HCT116 (cell line): ENCODE measurements at regions not wholly inside any gene's neighbourhood (a gene's known extent, or its start where the extent isn't known, plus 50 kb on each side); places are given as distances from the start of the nearest gene placed in this dataset.

Source experiments
- ATF3 ChIP-seq: IDR thresholded peaks from 2 replicates; pipeline ENCODE4 v1.6.1; 2012
- CBX3 ChIP-seq: IDR thresholded peaks from 2 replicates; pipeline ENCODE4 v1.6.1; 2012; ENCODE audit warnings: low read depth
- CEBPB ChIP-seq: IDR thresholded peaks from 2 replicates; pipeline ENCODE4 v1.6.1; 2012; ENCODE audit warnings: low read depth
- CTCF ChIP-seq, 3 experiments: fragments of 200-600 bp in 1 of 3; sonication (generic) in 1 of 3; IDR thresholded peaks in 2 of 3; conservative IDR thresholded peaks in 1 of 3; 2 replicates each; pipeline ENCODE4 v1.5.1; 2012 to 2017; ENCODE audit warnings: low read depth in 2 of 3, low read length in 2 of 3, antibody characterized with exemption in 1 of 3, borderline replicate concordance in 1 of 3, control low read depth in 1 of 3, mild to moderate bottlenecking in 1 of 3, mixed read lengths in 1 of 3, mixed run types in 1 of 3, moderate library complexity in 1 of 3; ENCODE audit not compliant: insufficient read depth in 1 of 3
- EGR1 ChIP-seq: IDR thresholded peaks from 2 replicates; pipeline ENCODE4 v1.6.1; 2012; ENCODE audit warnings: low read depth
- EZH2 ChIP-seq: fragments of 200-600 bp; sonication (generic); IDR thresholded peaks from 2 replicates; pipeline ENCODE4 v1.6.1; 2017; ENCODE audit warnings: antibody characterized with exemption, mixed run types
- POLR2A ChIP-seq: IDR thresholded peaks from 2 replicates; pipeline ENCODE4 v1.7.0; 2011; ENCODE audit warnings: borderline replicate concordance; ENCODE audit not compliant: insufficient read depth, insufficient read length; ENCODE audit errors: extremely low read depth
- POLR2AphosphoS5 ChIP-seq: IDR thresholded peaks from 2 replicates; pipeline ENCODE4 v1.6.1; 2011; ENCODE audit warnings: mild to moderate bottlenecking, low read depth, low read length, moderate library complexity
- SIN3A ChIP-seq: IDR thresholded peaks from 2 replicates; pipeline ENCODE4 v1.6.1; 2012; ENCODE audit warnings: low read depth
- TCF7L2 ChIP-seq: IDR thresholded peaks from 2 replicates; pipeline ENCODE4 v1.7.0; 2011; ENCODE audit warnings: borderline replicate concordance, inconsistent platforms; ENCODE audit not compliant: insufficient read depth, insufficient read length; ENCODE audit errors: extremely low read depth
- YY1 ChIP-seq: IDR thresholded peaks from 2 replicates; pipeline ENCODE4 v1.6.1; 2011; ENCODE audit warnings: low read length, low read depth, moderate library complexity, mild to moderate bottlenecking; ENCODE audit not compliant: insufficient replicate concordance; ENCODE audit errors: extremely low read depth
- TF ChIP-seq, protein P1 (sequence below): IDR thresholded peaks from 2 replicates; pipeline ENCODE4 v1.6.1; 2012; ENCODE audit warnings: low read depth
- TF ChIP-seq, protein P2 (sequence below): IDR thresholded peaks from 2 replicates; pipeline ENCODE4 v1.6.1; 2012

- TF ChIP-seq SIN3A: no peak
- TF ChIP-seq, protein P1, sequence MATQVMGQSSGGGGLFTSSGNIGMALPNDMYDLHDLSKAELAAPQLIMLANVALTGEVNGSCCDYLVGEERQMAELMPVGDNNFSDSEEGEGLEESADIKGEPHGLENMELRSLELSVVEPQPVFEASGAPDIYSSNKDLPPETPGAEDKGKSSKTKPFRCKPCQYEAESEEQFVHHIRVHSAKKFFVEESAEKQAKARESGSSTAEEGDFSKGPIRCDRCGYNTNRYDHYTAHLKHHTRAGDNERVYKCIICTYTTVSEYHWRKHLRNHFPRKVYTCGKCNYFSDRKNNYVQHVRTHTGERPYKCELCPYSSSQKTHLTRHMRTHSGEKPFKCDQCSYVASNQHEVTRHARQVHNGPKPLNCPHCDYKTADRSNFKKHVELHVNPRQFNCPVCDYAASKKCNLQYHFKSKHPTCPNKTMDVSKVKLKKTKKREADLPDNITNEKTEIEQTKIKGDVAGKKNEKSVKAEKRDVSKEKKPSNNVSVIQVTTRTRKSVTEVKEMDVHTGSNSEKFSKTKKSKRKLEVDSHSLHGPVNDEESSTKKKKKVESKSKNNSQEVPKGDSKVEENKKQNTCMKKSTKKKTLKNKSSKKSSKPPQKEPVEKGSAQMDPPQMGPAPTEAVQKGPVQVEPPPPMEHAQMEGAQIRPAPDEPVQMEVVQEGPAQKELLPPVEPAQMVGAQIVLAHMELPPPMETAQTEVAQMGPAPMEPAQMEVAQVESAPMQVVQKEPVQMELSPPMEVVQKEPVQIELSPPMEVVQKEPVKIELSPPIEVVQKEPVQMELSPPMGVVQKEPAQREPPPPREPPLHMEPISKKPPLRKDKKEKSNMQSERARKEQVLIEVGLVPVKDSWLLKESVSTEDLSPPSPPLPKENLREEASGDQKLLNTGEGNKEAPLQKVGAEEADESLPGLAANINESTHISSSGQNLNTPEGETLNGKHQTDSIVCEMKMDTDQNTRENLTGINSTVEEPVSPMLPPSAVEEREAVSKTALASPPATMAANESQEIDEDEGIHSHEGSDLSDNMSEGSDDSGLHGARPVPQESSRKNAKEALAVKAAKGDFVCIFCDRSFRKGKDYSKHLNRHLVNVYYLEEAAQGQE: no peak
- TF ChIP-seq, protein P2, sequence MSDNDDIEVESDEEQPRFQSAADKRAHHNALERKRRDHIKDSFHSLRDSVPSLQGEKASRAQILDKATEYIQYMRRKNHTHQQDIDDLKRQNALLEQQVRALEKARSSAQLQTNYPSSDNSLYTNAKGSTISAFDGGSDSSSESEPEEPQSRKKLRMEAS: no peak
- no peak for TF ChIP-seq CEBPB
- TF ChIP-seq TCF7L2: no peak
- TF ChIP-seq CTCF (IDR thresholded peaks at IDR 0.05 in 2 of 3, conservative IDR thresholded peaks at IDR 0.05 in 1 of 3; ENCODE audit: borderline replicate concordance in 1 of 3, insufficient read depth in 1 of 3, low read depth in 2 of 3, low read length in 2 of 3): no peak
- TF ChIP-seq YY1: no peak
- TF ChIP-seq POLR2AphosphoS5: no peak
- TF ChIP-seq EZH2: no peak
- no peak for TF ChIP-seq POLR2A
- TF ChIP-seq CBX3: no peak
- no peak for TF ChIP-seq ATF3
- no peak for TF ChIP-seq EGR1
These were observed 519.9 kb downstream of the PCDH17 start for GRCh38 chr13:58151452-58151851.
